B cell (primary cell): ENCODE measurements at regions not wholly inside any gene's neighbourhood (a gene's known extent, or its start where the extent isn't known, plus 50 kb on each side); places are given as distances from the start of the nearest gene placed in this dataset.

Source experiments
- ATAC-seq: fragments of 200-7000 bp; cut with Tn5 transposase; one replicate; pipeline ENCODE4 v1.10.0; 2021; ENCODE audit warnings: low read depth, mild to moderate bottlenecking, moderate number of reproducible peaks, moderate library complexity
- CTCF ChIA-PET: fragments of 350-600 bp; sonication (Branson Sonifier 250); formaldehyde crosslinking; loops from one replicate; lab custom pipeline; 2021; ENCODE audit warnings: antibody characterized with exemption, inconsistent platforms; lab: Charles Lee
- POLR2A ChIA-PET: fragments of 350-600 bp; sonication (Branson Sonifier 250); formaldehyde crosslinking; loops from one replicate; lab custom pipeline; 2021; ENCODE audit warnings: antibody characterized with exemption; lab: Charles Lee
- DNase-seq: peaks from one replicate; pipeline ENCODE4 v3.0.0; 2013
- H2AFZ ChIP-seq: 2 replicates; pipeline ENCODE4 v1.6.1; 2012; ENCODE audit warnings: mild to moderate bottlenecking, low read depth, low read length; ENCODE audit not compliant: insufficient read depth, poor library complexity, severe bottlenecking
- H3K27ac ChIP-seq, 2 donors: 1 replicate in 1 of 2; 2 replicates in 1 of 2; pipeline ENCODE4 v1.5.1; 2012 to 2013; ENCODE audit warnings: low read length in 2 of 2, mild to moderate bottlenecking in 2 of 2, moderate library complexity in 1 of 2
- H3K27me3 ChIP-seq, 4 experiments: fragments of 200-600 bp in 1 of 4; sonication (generic) in 1 of 4; replicated peaks in 1 of 4; 1 replicate in 2 of 4; 2 replicates in 2 of 4; pipeline versions ENCODE4 v1.6.1 to v1.7.0; 2013 to 2016; ENCODE audit warnings: low read length in 3 of 4, mild to moderate bottlenecking in 2 of 4, mixed read lengths in 1 of 4, moderate library complexity in 1 of 4; ENCODE audit not compliant: insufficient read depth in 4 of 4, control insufficient read depth in 3 of 4; ENCODE audit errors: control extremely low read depth in 1 of 4
- H3K36me3 ChIP-seq, 2 experiments: replicated peaks in 1 of 2; 1 replicate in 1 of 2; 2 replicates in 1 of 2; pipeline versions ENCODE4 v1.6.1 to v1.7.1; 2013; ENCODE audit warnings: low read length in 1 of 2; ENCODE audit not compliant: insufficient read depth in 2 of 2, control insufficient read depth in 1 of 2; ENCODE audit errors: control extremely low read depth in 1 of 2, extremely low read depth in 1 of 2
- H3K4me1 ChIP-seq, 2 donors: fragments of 200-600 bp in 1 of 2; sonication (generic) in 1 of 2; 1 replicate in 1 of 2; 2 replicates in 1 of 2; pipeline versions ENCODE4 v1.5.1 to v1.6.1; 2013 to 2017; ENCODE audit warnings: low read length in 2 of 2; ENCODE audit not compliant: control insufficient read depth in 2 of 2, insufficient read depth in 2 of 2
- H3K4me2 ChIP-seq: replicated peaks from 2 replicates; pipeline ENCODE3; 2012; ENCODE audit warnings: mild to moderate bottlenecking, low read depth, low read length; ENCODE audit not compliant: poor library complexity, severe bottlenecking
- H3K4me3 ChIP-seq, 5 experiments: fragments of 200-600 bp in 1 of 5; sonication (generic) in 1 of 5; 1 replicate in 3 of 5; 2 replicates in 2 of 5; pipeline versions ENCODE4 v1.5.1 to v1.7.0; 2011 to 2016; ENCODE audit warnings: low read length in 4 of 5, mild to moderate bottlenecking in 4 of 5, low read depth in 2 of 5, control low read depth in 1 of 5, moderate library complexity in 1 of 5; ENCODE audit not compliant: insufficient read depth in 1 of 5; ENCODE audit errors: control extremely low read depth in 1 of 5, extremely low read depth in 1 of 5
- H3K79me2 ChIP-seq: fragments of 200-600 bp; sonication (generic); one replicate; pipeline ENCODE4 v1.6.0; 2016; ENCODE audit warnings: low read length; ENCODE audit not compliant: control insufficient read depth, insufficient read depth
- H3K9ac ChIP-seq: fragments of 200-600 bp; sonication (generic); 2 replicates; pipeline ENCODE4 v1.6.1; 2017; ENCODE audit warnings: mild to moderate bottlenecking, low read length, moderate library complexity
- H3K9me3 ChIP-seq, 3 donors: one replicate each; pipeline versions ENCODE4 v1.6.1 to v1.7.1; 2013; ENCODE audit warnings: low read length in 2 of 3; ENCODE audit not compliant: control insufficient read depth in 2 of 3, insufficient read depth in 1 of 3; ENCODE audit errors: control extremely low read depth in 1 of 3
- H4K20me1 ChIP-seq: 2 replicates; pipeline ENCODE4 v1.6.0; 2012; ENCODE audit warnings: mild to moderate bottlenecking, low read length; ENCODE audit not compliant: insufficient read depth, control insufficient read depth, poor library complexity, severe bottlenecking
- H3K27ac Mint-ChIP-seq: one replicate; pipeline ENCODE4 v1.8.0; 2021; ENCODE audit warnings: mixed read lengths
- H3K27me3 Mint-ChIP-seq: one replicate; pipeline ENCODE4 v1.8.0; 2021; ENCODE audit warnings: mixed read lengths
- H3K4me1 Mint-ChIP-seq: one replicate; pipeline ENCODE4 v1.8.0; 2021; ENCODE audit warnings: mixed read lengths
- H3K4me3 Mint-ChIP-seq: one replicate; pipeline ENCODE4 v1.8.0; 2021; ENCODE audit warnings: mixed read lengths
- H3K9me3 Mint-ChIP-seq: one replicate; pipeline ENCODE4 v1.8.0; 2022; ENCODE audit warnings: mixed read lengths; ENCODE audit not compliant: insufficient read depth
- CTCF ChIP-seq: fragments of 200-600 bp; IDR thresholded peaks from one replicate; pipeline ENCODE4 v1.8.0; 2022; ENCODE audit warnings: antibody characterized with exemption, mild to moderate bottlenecking
- EZH2 ChIP-seq: IDR thresholded peaks from 2 replicates; pipeline ENCODE4 v1.6.1; 2012; ENCODE audit warnings: borderline replicate concordance, low read depth, mild to moderate bottlenecking, moderate library complexity, low read length; ENCODE audit not compliant: insufficient read depth, poor library complexity, severe bottlenecking
- WGBS: methylation state at CpG from one replicate; pipeline ENCODE4 v1.1.5; 2013; ENCODE audit warnings: missing lambda C conversion rate; ENCODE audit not compliant: insufficient coverage; 5-methylcytosine and 5-hydroxymethylcytosine counted together
- intact Hi-C: fragments of 100-400 bp; cut with micrococcal nuclease; formaldehyde crosslinking; loops from one replicate; pipeline ENCODE4 v1.10.0; 2022

GRCh38 chr16:51922476-51922875, 624.5 kb downstream of the TOX3 start:
- intact Hi-C loops: no loop called here
- Mint-ChIP-seq H3K27ac (no peak overlapping the region), H3K4me1 (no peaks in the 10 kb centered on the region), H3K9me3 (peaks cover 2% of the 10 kb centered on the region), H3K27me3 (no peaks in the 10 kb centered on the region), H3K4me3 (no peak overlapping the region)
- Histone ChIP-seq H3K9me3 (no peaks in the 10 kb centered on the region), H3K27me3 (no peaks in the 10 kb centered on the region), H3K27ac (no peak overlapping the region), H4K20me1 (no peaks in the 10 kb centered on the region), H3K4me2 (no peak overlapping the region), H3K4me3 (no peak overlapping the region), H3K4me1 (no peaks in the 10 kb centered on the region), H3K9ac (no peak overlapping the region), H3K79me2 (no peaks in the 10 kb centered on the region), H2AFZ (no peak overlapping the region), H3K36me3 (no peaks in the 10 kb centered on the region)
- no peak for TF ChIP-seq EZH2
- TF ChIP-seq CTCF: no peak
- DNase-seq: no peak
- 84% methylated on average over 3 of the region's 3 CpGs for WGBS
- ChIA-PET POLR2A (no interaction called here), CTCF (no interaction called here)
- no peak for ATAC-seq

GRCh38 chr16:51919736-51920135, 627.2 kb downstream of the TOX3 start:
- POLR2A ChIA-PET: no interaction called here
- ATAC-seq: no peak
- H3K9me3 ChIP-seq: no peaks in the 10 kb centered on the region
- WGBS: 80% methylated on average over 3 of the region's 4 CpGs
- H3K36me3 ChIP-seq: no peaks in the 10 kb centered on the region
- H3K4me1 ChIP-seq: no peaks in the 10 kb centered on the region
- no peak overlapping the region for H3K27ac Mint-ChIP-seq
- H2AFZ ChIP-seq: no peak overlapping the region
- peaks cover 2% of the 10 kb centered on the region for H3K9me3 Mint-ChIP-seq
- H4K20me1 ChIP-seq: no peaks in the 10 kb centered on the region
- no peak overlapping the region for H3K4me3 Mint-ChIP-seq
- no peaks in the 10 kb centered on the region for H3K4me1 Mint-ChIP-seq
- no peaks in the 10 kb centered on the region for H3K27me3 Mint-ChIP-seq
- no peaks in the 10 kb centered on the region for H3K79me2 ChIP-seq
- DNase-seq: no peak
- no peak overlapping the region for H3K4me3 ChIP-seq
- CTCF ChIA-PET: no interaction called here
- TF ChIP-seq CTCF: no peak
- TF ChIP-seq EZH2: no peak
- H3K27ac ChIP-seq: no peak overlapping the region
- H3K4me2 ChIP-seq: no peak overlapping the region
- no peak overlapping the region for H3K9ac ChIP-seq
- intact Hi-C loops: loop anchor here (10.0 kb wide), 1 partner anchor 65 kb away; no protein-coding TSS in a partner anchor
- H3K27me3 ChIP-seq: no peaks in the 10 kb centered on the region
